HepG2 (cell line): ENCODE measurements at regions not wholly inside any gene's neighbourhood (a gene's known extent, or its start where the extent isn't known, plus 50 kb on each side); places are given as distances from the start of the nearest gene placed in this dataset.

Experiments used
- ATAC-seq: fragments of 200-7000 bp; cut with Tn5 transposase; 3 replicates; pipeline ENCODE4 v1.9.1; 2020; ENCODE audit warnings: mild to moderate bottlenecking, moderate library complexity
- BruUV-seq: library from RNA; stranded (reverse); fragments of 400-500 nt; replicated peaks from 2 replicates; lab custom pipeline; 2021; lab: Mats Ljungman, UMichigan
- CTCF ChIA-PET: fragments of 300-600 bp; formaldehyde crosslinking; extraction: SDS; loops from one replicate; lab custom pipeline; 2021; ENCODE audit warnings: low total read pairs, inconsistent platforms, low intra/inter-chr PET ratio; lab: Yijun Ruan, JAX
- POLR2A ChIA-PET: fragments of 350-600 bp; sonication (Branson Sonifier 250); formaldehyde crosslinking; loops from one replicate; lab custom pipeline; 2020; ENCODE audit warnings: antibody characterized with exemption, inconsistent platforms; lab: Yijun Ruan, JAX
- DNase-seq: peaks from one replicate; pipeline ENCODE4 v3.0.0-alpha.2; 2015; ENCODE audit warnings: low spot score
- FAIRE-seq: peaks from 3 replicates; lab custom pipeline; 2011; peaks lifted over from hg19 to GRCh38; lab: Jason Lieb, UNC
- H2AFZ ChIP-seq: one replicate; pipeline ENCODE4 v1.6.1; 2011; ENCODE audit warnings: low read length, inconsistent platforms
- H3K27ac ChIP-seq: fragments of 300-600 bp; 3 replicates; pipeline ENCODE4 v1.8.0; 2011; ENCODE audit warnings: mixed run types, mild to moderate bottlenecking, mixed read lengths, low read length, inconsistent platforms; ENCODE audit not compliant: insufficient read depth; ENCODE audit errors: extremely low read length
- H3K27me3 ChIP-seq, 2 experiments: fragments of 200-600 bp in 1 of 2; 2 replicates in 1 of 2; 3 replicates in 1 of 2; pipeline versions ENCODE4 v1.6.0 to v1.8.0; 2011; ENCODE audit warnings: low read length in 2 of 2, mild to moderate bottlenecking in 2 of 2, moderate library complexity in 2 of 2, inconsistent platforms in 1 of 2; ENCODE audit not compliant: insufficient read depth in 2 of 2, control insufficient read depth in 1 of 2
- H3K36me3 ChIP-seq, 2 experiments: fragments of 200-600 bp in 1 of 2; replicated peaks in 1 of 2; 2 replicates in 1 of 2; 3 replicates in 1 of 2; pipeline versions ENCODE4 v1.5.1 to v1.8.0; 2011; ENCODE audit warnings: low read length in 2 of 2, inconsistent platforms in 1 of 2; ENCODE audit not compliant: insufficient read depth in 2 of 2, control insufficient read depth in 1 of 2
- H3K4me1 ChIP-seq: 2 replicates; pipeline ENCODE4 v1.5.1; 2012; ENCODE audit warnings: low read length, inconsistent platforms; ENCODE audit not compliant: insufficient read depth
- H3K4me2 ChIP-seq: 2 replicates; pipeline ENCODE4 v1.6.0; 2011; ENCODE audit warnings: low read depth, low read length, inconsistent platforms
- H3K4me3 ChIP-seq, 3 experiments: fragments of 200-600 bp in 1 of 3; sonication (generic), shearing (Covaris generic) in 1 of 3; replicated peaks in 1 of 3; 2 replicates each; pipeline ENCODE4 v1.5.1; 2011 to 2016; ENCODE audit warnings: low read length in 3 of 3, inconsistent platforms in 2 of 3, low read depth in 2 of 3, mild to moderate bottlenecking in 2 of 3, control low read depth in 1 of 3, mixed read lengths in 1 of 3; ENCODE audit not compliant: insufficient read depth in 1 of 3
- H3K79me2 ChIP-seq: one replicate; pipeline ENCODE4 v1.6.1; 2011; ENCODE audit warnings: low read length, inconsistent platforms; ENCODE audit not compliant: insufficient read depth
- H3K9ac ChIP-seq: 2 replicates; pipeline ENCODE4 v1.6.0; 2011; ENCODE audit warnings: mild to moderate bottlenecking, low read depth, low read length, inconsistent platforms; ENCODE audit not compliant: insufficient read depth
- H3K9me3 ChIP-seq: 2 replicates; pipeline ENCODE4 v1.5.1; 2012; ENCODE audit warnings: mild to moderate bottlenecking, low read length
- H4K20me1 ChIP-seq: 2 replicates; pipeline ENCODE4 v1.6.0; 2011; ENCODE audit warnings: inconsistent platforms, mild to moderate bottlenecking, low read length, moderate library complexity; ENCODE audit not compliant: insufficient read depth
- CTCF ChIP-seq: sonication (generic); formaldehyde crosslinking; IDR thresholded peaks from 2 replicates; pipeline ENCODE4 v1.5.0; 2020; ENCODE audit warnings: mild to moderate bottlenecking, missing genetic modification reagents, moderate library complexity
- HINFP ChIP-seq: sonication (generic); formaldehyde crosslinking; IDR thresholded peaks from 2 replicates; pipeline ENCODE4 v1.4.0; 2020; ENCODE audit warnings: low read depth, mild to moderate bottlenecking, missing genetic modification reagents
- MAFF ChIP-seq: IDR thresholded peaks from 2 replicates; pipeline ENCODE4 v1.6.1; 2011; ENCODE audit warnings: low read depth, low read length, improper control_type of control experiment
- MAFK ChIP-seq, 2 experiments: IDR thresholded peaks in 1 of 2; conservative IDR thresholded peaks in 1 of 2; 2 replicates each; pipeline ENCODE4 v1.6.1; 2011; ENCODE audit warnings: improper control_type of control experiment in 2 of 2, low read length in 2 of 2
- PRPF4 ChIP-seq: fragments of 200-400 bp; formaldehyde crosslinking; IDR thresholded peaks from 2 replicates; pipeline ENCODE4 v1.6.1; 2016; ENCODE audit warnings: low read length, low read depth; ENCODE audit not compliant: poor library complexity, severe bottlenecking
- RAD21 ChIP-seq: fragments of 450-650 bp; formaldehyde crosslinking; IDR thresholded peaks from 2 replicates; pipeline ENCODE4 v1.5.0; 2020; ENCODE audit warnings: mild to moderate bottlenecking
- SMC3 ChIP-seq: IDR thresholded peaks from 2 replicates; pipeline ENCODE4 v1.6.1; 2011; ENCODE audit warnings: low read length, improper control_type of control experiment
- STAG1 ChIP-seq: sonication (generic); formaldehyde crosslinking; IDR thresholded peaks from 2 replicates; pipeline ENCODE4 v1.4.0; 2020; ENCODE audit warnings: missing genetic modification reagents
- WGBS: methylation state at CpG from one replicate; pipeline ENCODE4 v1.1.6; 2017; ENCODE audit warnings: low lambda C conversion rate; 5-methylcytosine and 5-hydroxymethylcytosine counted together
- in situ Hi-C: cut with HindIII; loops from 2 replicates; pipeline ENCODE4 v1.10.0; 2017; ENCODE audit warnings: low pct_unique_long_range_greater_than_20kb; ENCODE audit not compliant: extremely low pct_ligation_motif_present
- intact Hi-C: fragments of 100-400 bp; cut with micrococcal nuclease; formaldehyde crosslinking; loops from one replicate; pipeline ENCODE4 v1.10.0; 2022; ENCODE audit not compliant: unreplicated experiment

GRCh38 chr11:90288212-90288821, 65.5 kb upstream of the CHORDC1 start:
- Histone ChIP-seq H3K27me3 (no peaks in the 10 kb centered on the region), H3K4me1 (0 out of 2 replicates have a peak, but pooled peaks cover 9% of the 10 kb centered on the region), H3K79me2 (no peaks in the 10 kb centered on the region), H3K36me3 (no peaks in the 10 kb centered on the region), H3K9me3 (no peaks in the 10 kb centered on the region), H2AFZ (no peak overlapping the region), H3K4me3 (no peak overlapping the region), H3K4me2 (no peak overlapping the region), H3K9ac (no peak overlapping the region), H4K20me1 (no peaks in the 10 kb centered on the region), H3K27ac (no peak overlapping the region)
- ATAC-seq (peak; percentile 71), DNase-seq (peak; percentile 33), FAIRE-seq (peak; percentile 34)
- intact Hi-C loops (loop anchor here (1.0 kb wide), 3 partner anchors 146 to 960 kb away; no protein-coding TSS in a partner anchor), in situ Hi-C loops (no loop called here)
- ChIA-PET POLR2A (no interaction called here), CTCF (interaction anchor here (0.8 to 2.3 kb wide), 4 partner anchors 147 to 253 kb away, joined by 3 to 14 read pairs (median 8); no protein-coding TSS in a partner anchor)
- no TSS peak for BruUV-seq
- 42% methylated on average over 3 of the region's 3 CpGs for WGBS
- TF ChIP-seq PRPF4 (no peak), MAFK (conservative IDR thresholded peaks at IDR 0.05 in 1 of 2, IDR thresholded peaks at IDR 0.05 in 1 of 2; ENCODE audit: low read length in 2 of 2) (peak; percentile 82 to 89), STAG1 (CRISPR knock-in tag) (peak; percentile 65), MAFF (peak; percentile 86), SMC3 (peak; percentile 46; the same call in 1 of the 2 replicates), RAD21 (CRISPR knock-in tag) (peak; percentile 20; the same call in 1 of the 2 replicates), CTCF (CRISPR knock-in tag) (peak; percentile 57), HINFP (CRISPR knock-in tag) (no peak)
